Amygdala (tissue), 56 donors: ENCODE measurements at regions not wholly inside any gene's neighbourhood (a gene's known extent, or its start where the extent isn't known, plus 50 kb on each side); places are given as distances from the start of the nearest gene placed in this dataset.

ENCODE experiments used
- DNase-seq, 56 donors: peaks; one replicate each; lab custom pipeline; 2025; lab: John Stamatoyannopoulos, UW

GRCh38 chr1:215457213-215457612, 109.9 kb upstream of the KCTD3 start:
- no peak for DNase-seq

- no peak for DNase-seq
Measured at GRCh38 chr1:215458104-215458503, 109.0 kb upstream of the KCTD3 start.

GRCh38 chr1:215458562-215458961, 108.5 kb upstream of the KCTD3 start:
- DNase-seq = no peak

- no peak for DNase-seq
Measured at GRCh38 chr1:215459136-215459535, 108.0 kb upstream of the KCTD3 start.

GRCh38 chr1:215466361-215466760, 100.7 kb upstream of the KCTD3 start:
- DNase-seq = no peak

GRCh38 chr1:215471463-215471862, 95.6 kb upstream of the KCTD3 start:
- no peak for DNase-seq

GRCh38 chr1:215472723-215473122, 94.4 kb upstream of the KCTD3 start:
- no peak for DNase-seq

GRCh38 chr1:215473943-215474342, 93.2 kb upstream of the KCTD3 start:
- DNase-seq = no peak

- peak in 1 of 56 donors; percentile 4 for DNase-seq
Measured at GRCh38 chr1:215474940-215475339, 92.2 kb upstream of the KCTD3 start.

GRCh38 chr1:215475796-215476481, 91.2 kb upstream of the KCTD3 start:
- no peak for DNase-seq

- DNase-seq = no peak
Measured at GRCh38 chr1:215476541-215476940, 90.6 kb upstream of the KCTD3 start.

GRCh38 chr1:215477632-215478031, 89.5 kb upstream of the KCTD3 start:
- no peak for DNase-seq

- DNase-seq = no peak
Measured at GRCh38 chr1:215479567-215479966, 87.5 kb upstream of the KCTD3 start.

- DNase-seq = no peak
Measured at GRCh38 chr1:215482079-215482478, 85.0 kb upstream of the KCTD3 start.

- no peak for DNase-seq
Measured at GRCh38 chr1:215484171-215484939, 82.7 kb upstream of the KCTD3 start.

- no peak for DNase-seq
Measured at GRCh38 chr1:215487466-215487865, 79.6 kb upstream of the KCTD3 start.

GRCh38 chr1:215488850-215489249, 78.3 kb upstream of the KCTD3 start:
- DNase-seq = no peak

GRCh38 chr1:215489771-215490565, 77.1 kb upstream of the KCTD3 start:
- no peak for DNase-seq

GRCh38 chr1:215497528-215497927, 69.6 kb upstream of the KCTD3 start:
- no peak for DNase-seq

GRCh38 chr1:215501496-215501895, 65.6 kb upstream of the KCTD3 start:
- DNase-seq = no peak

- DNase-seq = no peak
Measured at GRCh38 chr1:215502081-215502480, 65.0 kb upstream of the KCTD3 start.
